ENCODE measurements at regions not wholly inside any gene's neighbourhood (a gene's known extent, or its start where the extent isn't known, plus 50 kb on each side); places are given as distances from the start of the nearest gene placed in this dataset.

DNA sequence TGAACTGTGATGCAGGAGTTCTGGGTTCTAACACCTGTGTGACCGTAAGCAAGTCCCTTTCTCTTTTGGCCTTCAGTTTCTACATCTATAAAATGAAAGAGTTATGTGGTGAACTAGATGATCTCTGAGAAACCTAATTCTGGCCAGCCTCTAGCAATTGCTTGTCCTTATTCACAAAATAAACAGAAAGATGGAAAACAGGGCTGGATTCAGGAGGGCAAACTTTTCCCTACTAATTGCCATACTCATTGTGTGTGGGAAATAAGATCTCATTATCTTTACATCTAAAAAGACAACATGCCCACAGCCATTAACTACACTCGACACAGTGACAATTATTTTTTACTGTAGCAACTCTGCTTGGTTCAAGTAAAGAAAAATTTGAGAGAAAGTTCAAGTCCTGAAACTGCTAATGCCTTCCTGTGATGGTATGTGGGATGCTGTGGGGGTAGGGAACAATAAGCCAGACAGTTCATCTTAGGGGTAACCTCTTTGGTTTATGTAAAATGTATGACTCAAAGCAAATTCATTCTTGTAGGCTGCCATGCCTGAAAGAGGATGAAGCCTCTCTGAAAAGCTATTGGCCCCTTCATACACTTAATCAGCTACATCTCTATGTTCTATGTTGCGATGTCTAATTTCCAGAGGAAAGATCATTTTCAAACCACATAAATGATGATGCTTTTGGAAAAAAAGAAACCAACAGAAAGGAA is 177.6 kb upstream of the BCL6 start:
- no peak for TF ChIP-seq CTCF (IDR thresholded peaks at IDR 0.05)
- no peak for TF ChIP-seq POLR2A (IDR thresholded peaks at IDR 0.05)

Measured in lower leg skin (tissue), 3 donors.